Ishikawa (cell line): ENCODE measurements at regions not wholly inside any gene's neighbourhood (a gene's known extent, or its start where the extent isn't known, plus 50 kb on each side); places are given as distances from the start of the nearest gene placed in this dataset.

Experiments used
- CEBPB ChIP-seq: IDR thresholded peaks from 2 replicates; pipeline ENCODE4 v1.6.1; 2012
- CREB1 ChIP-seq: IDR thresholded peaks from 2 replicates; pipeline ENCODE4 v1.6.1; 2012; ENCODE audit warnings: low read depth
- EGR1 ChIP-seq: IDR thresholded peaks from 2 replicates; pipeline ENCODE4 v1.6.1; 2012
- EP300 ChIP-seq: IDR thresholded peaks from 2 replicates; pipeline ENCODE4 v1.6.1; 2012; ENCODE audit warnings: borderline replicate concordance
- FOXM1 ChIP-seq: IDR thresholded peaks from 2 replicates; pipeline ENCODE4 v1.6.1; 2012; ENCODE audit warnings: low read depth, borderline replicate concordance
- MAX ChIP-seq: IDR thresholded peaks from 2 replicates; pipeline ENCODE4 v1.6.1; 2012
- NFIC ChIP-seq: IDR thresholded peaks from 2 replicates; pipeline ENCODE4 v1.6.1; 2012
- RAD21 ChIP-seq: IDR thresholded peaks from 2 replicates; pipeline ENCODE4 v1.6.1; 2012; ENCODE audit warnings: low read depth
- TAF1 ChIP-seq: IDR thresholded peaks from 2 replicates; pipeline ENCODE4 v1.6.1; 2012; ENCODE audit warnings: low read depth, mild to moderate bottlenecking
- TCF12 ChIP-seq: IDR thresholded peaks from 2 replicates; pipeline ENCODE4 v1.6.1; 2012; ENCODE audit warnings: low read depth
- TEAD4 ChIP-seq: IDR thresholded peaks from 2 replicates; pipeline ENCODE4 v1.6.1; 2012
- YY1 ChIP-seq: IDR thresholded peaks from 2 replicates; pipeline ENCODE4 v1.6.1; 2012; ENCODE audit warnings: low read depth
- ZBTB7A ChIP-seq: IDR thresholded peaks from 2 replicates; pipeline ENCODE4 v1.6.1; 2012; ENCODE audit warnings: low read depth
- TF ChIP-seq, protein P1 (sequence below): IDR thresholded peaks from 2 replicates; pipeline ENCODE4 v1.6.1; 2012; ENCODE audit warnings: low read depth, mild to moderate bottlenecking
- TF ChIP-seq, protein P2 (sequence below): IDR thresholded peaks from 2 replicates; pipeline ENCODE4 v1.6.1; 2012

- TF ChIP-seq RAD21 (no peak), CEBPB (no peak), TAF1 (no peak), TCF12 (no peak), YY1 (no peak), EGR1 (no peak), ZBTB7A (no peak), MAX (no peak), FOXM1 (no peak), NFIC (no peak), EP300 (no peak), CREB1 (no peak)
- TF ChIP-seq, protein P1, sequence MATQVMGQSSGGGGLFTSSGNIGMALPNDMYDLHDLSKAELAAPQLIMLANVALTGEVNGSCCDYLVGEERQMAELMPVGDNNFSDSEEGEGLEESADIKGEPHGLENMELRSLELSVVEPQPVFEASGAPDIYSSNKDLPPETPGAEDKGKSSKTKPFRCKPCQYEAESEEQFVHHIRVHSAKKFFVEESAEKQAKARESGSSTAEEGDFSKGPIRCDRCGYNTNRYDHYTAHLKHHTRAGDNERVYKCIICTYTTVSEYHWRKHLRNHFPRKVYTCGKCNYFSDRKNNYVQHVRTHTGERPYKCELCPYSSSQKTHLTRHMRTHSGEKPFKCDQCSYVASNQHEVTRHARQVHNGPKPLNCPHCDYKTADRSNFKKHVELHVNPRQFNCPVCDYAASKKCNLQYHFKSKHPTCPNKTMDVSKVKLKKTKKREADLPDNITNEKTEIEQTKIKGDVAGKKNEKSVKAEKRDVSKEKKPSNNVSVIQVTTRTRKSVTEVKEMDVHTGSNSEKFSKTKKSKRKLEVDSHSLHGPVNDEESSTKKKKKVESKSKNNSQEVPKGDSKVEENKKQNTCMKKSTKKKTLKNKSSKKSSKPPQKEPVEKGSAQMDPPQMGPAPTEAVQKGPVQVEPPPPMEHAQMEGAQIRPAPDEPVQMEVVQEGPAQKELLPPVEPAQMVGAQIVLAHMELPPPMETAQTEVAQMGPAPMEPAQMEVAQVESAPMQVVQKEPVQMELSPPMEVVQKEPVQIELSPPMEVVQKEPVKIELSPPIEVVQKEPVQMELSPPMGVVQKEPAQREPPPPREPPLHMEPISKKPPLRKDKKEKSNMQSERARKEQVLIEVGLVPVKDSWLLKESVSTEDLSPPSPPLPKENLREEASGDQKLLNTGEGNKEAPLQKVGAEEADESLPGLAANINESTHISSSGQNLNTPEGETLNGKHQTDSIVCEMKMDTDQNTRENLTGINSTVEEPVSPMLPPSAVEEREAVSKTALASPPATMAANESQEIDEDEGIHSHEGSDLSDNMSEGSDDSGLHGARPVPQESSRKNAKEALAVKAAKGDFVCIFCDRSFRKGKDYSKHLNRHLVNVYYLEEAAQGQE = no peak
- TF ChIP-seq, protein P2, sequence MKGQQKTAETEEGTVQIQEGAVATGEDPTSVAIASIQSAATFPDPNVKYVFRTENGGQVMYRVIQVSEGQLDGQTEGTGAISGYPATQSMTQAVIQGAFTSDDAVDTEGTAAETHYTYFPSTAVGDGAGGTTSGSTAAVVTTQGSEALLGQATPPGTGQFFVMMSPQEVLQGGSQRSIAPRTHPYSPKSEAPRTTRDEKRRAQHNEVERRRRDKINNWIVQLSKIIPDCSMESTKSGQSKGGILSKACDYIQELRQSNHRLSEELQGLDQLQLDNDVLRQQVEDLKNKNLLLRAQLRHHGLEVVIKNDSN = no peak
Observed at GRCh38 chr3:89923921-89924610, 816.6 kb downstream of the EPHA3 start.

DNA sequence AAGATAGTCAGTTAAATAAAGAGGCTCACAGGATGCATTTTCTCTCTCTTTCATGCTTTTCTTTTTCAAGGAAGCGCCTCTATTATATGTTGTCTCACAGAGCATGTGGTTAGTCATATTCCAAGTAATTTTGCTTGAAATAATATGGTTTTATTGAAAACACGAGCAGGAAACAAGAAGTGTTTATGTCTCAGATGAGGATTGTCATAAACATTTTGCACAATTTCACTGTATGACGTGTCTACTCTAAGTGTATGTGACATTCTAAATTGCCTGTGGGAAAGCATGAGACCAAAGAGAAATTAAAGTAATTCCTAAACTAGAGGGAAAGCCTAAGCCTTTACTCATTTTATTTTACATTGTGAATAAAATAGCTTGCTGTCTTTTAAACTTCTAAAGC lies 818.6 kb downstream of the EPHA3 start:
- TF ChIP-seq CREB1 = no peak
- TF ChIP-seq TCF12 = no peak
- TF ChIP-seq FOXM1 = no peak
- no peak for TF ChIP-seq EGR1
- no peak for TF ChIP-seq ZBTB7A
- no peak for TF ChIP-seq CEBPB
- TF ChIP-seq, protein P1 = no peak
- no peak for TF ChIP-seq RAD21
- TF ChIP-seq TAF1 = no peak
- no peak for TF ChIP-seq NFIC
- no peak for TF ChIP-seq TEAD4
- no peak for TF ChIP-seq YY1
- TF ChIP-seq, protein P2 = no peak
- no peak for TF ChIP-seq EP300
- TF ChIP-seq MAX = no peak

- TF ChIP-seq NFIC (no peak), CEBPB (no peak), ZBTB7A (no peak), CREB1 (no peak), EGR1 (no peak), TCF12 (no peak), YY1 (no peak), RAD21 (no peak), TAF1 (no peak), EP300 (no peak), TEAD4 (no peak), FOXM1 (no peak), MAX (no peak)
- TF ChIP-seq, protein P1 = no peak
- TF ChIP-seq, protein P2 = no peak
Observed at GRCh38 chr3:89932882-89933281, 825.5 kb downstream of the EPHA3 start.
